GM23338 (cell line): ENCODE measurements at regions not wholly inside any gene's neighbourhood (a gene's known extent, or its start where the extent isn't known, plus 50 kb on each side); places are given as distances from the start of the nearest gene placed in this dataset.

Source experiments
- ATAC-seq: fragments of 200-7000 bp; cut with Tn5 transposase; 3 replicates; pipeline ENCODE4 v1.9.1; 2020
- DNase-seq: peaks from one replicate; pipeline ENCODE4 v3.0.0-alpha.2; 2015; ENCODE audit warnings: low spot score
- H2AFZ ChIP-seq: fragments of 200-600 bp; sonication (generic); 2 replicates; pipeline ENCODE4 v1.8.0; 2016; ENCODE audit warnings: antibody characterized with exemption, mild to moderate bottlenecking, moderate library complexity
- H3F3A ChIP-seq: fragments of 200-600 bp; sonication (generic); replicated peaks from 2 replicates; pipeline ENCODE4 v1.8.0; 2017; ENCODE audit warnings: antibody characterized with exemption, mixed run types, low read depth
- H3K27ac ChIP-seq: fragments of 200-600 bp; sonication (generic); 2 replicates; pipeline ENCODE4 v1.6.1; 2016; ENCODE audit warnings: low read depth
- H3K27me3 ChIP-seq: fragments of 200-600 bp; sonication (generic); 2 replicates; pipeline ENCODE4 v1.8.0; 2016; ENCODE audit warnings: mild to moderate bottlenecking, mixed run types, moderate library complexity; ENCODE audit not compliant: insufficient read depth
- H3K36me3 ChIP-seq: fragments of 200-600 bp; sonication (generic); 2 replicates; pipeline ENCODE4 v1.8.0; 2016; ENCODE audit warnings: mild to moderate bottlenecking; ENCODE audit not compliant: insufficient read depth
- H3K4me1 ChIP-seq: fragments of 200-600 bp; sonication (generic); 2 replicates; pipeline ENCODE4 v1.8.0; 2016; ENCODE audit warnings: mild to moderate bottlenecking, moderate library complexity; ENCODE audit not compliant: insufficient read depth
- H3K4me2 ChIP-seq: fragments of 200-600 bp; sonication (generic); 2 replicates; pipeline ENCODE4 v1.7.1; 2017; ENCODE audit warnings: mixed run types
- H3K4me3 ChIP-seq: fragments of 200-600 bp; sonication (generic); 2 replicates; pipeline ENCODE4 v1.6.1; 2016; ENCODE audit warnings: mixed run types
- H3K79me2 ChIP-seq: fragments of 200-600 bp; sonication (generic); replicated peaks from 2 replicates; pipeline ENCODE4 v1.8.0; 2017; ENCODE audit warnings: mild to moderate bottlenecking; ENCODE audit not compliant: insufficient read depth
- H3K9me2 ChIP-seq: fragments of 200-600 bp; sonication (generic); 2 replicates; pipeline ENCODE4 v1.8.0; 2017; ENCODE audit not compliant: insufficient read depth
- H4K20me1 ChIP-seq: fragments of 200-600 bp; sonication (generic); replicated peaks from 2 replicates; pipeline ENCODE4 v1.8.0; 2017; ENCODE audit warnings: mild to moderate bottlenecking; ENCODE audit not compliant: insufficient read depth
- H3K27ac Mint-ChIP-seq: 2 replicates; pipeline ENCODE4 v1.8.0; 2020; ENCODE audit warnings: inconsistent platforms, mild to moderate bottlenecking, moderate library complexity, mixed read lengths
- H3K27me3 Mint-ChIP-seq: 3 replicates; pipeline ENCODE4 v1.8.0; 2022; ENCODE audit warnings: low read depth, mild to moderate bottlenecking, moderate library complexity, mixed read lengths, inconsistent platforms; ENCODE audit not compliant: insufficient read depth, poor library complexity
- H3K36me3 Mint-ChIP-seq: 3 replicates; pipeline ENCODE4 v1.8.0; 2021; ENCODE audit warnings: low read depth, mild to moderate bottlenecking, inconsistent platforms, moderate library complexity, mixed read lengths
- H3K4me1 Mint-ChIP-seq: 3 replicates; pipeline ENCODE4 v1.8.0; 2020; ENCODE audit warnings: mild to moderate bottlenecking, inconsistent platforms, mixed read lengths
- H3K4me3 Mint-ChIP-seq: 3 replicates; pipeline ENCODE4 v1.8.0; 2021; ENCODE audit warnings: moderate library complexity, mild to moderate bottlenecking, inconsistent platforms, mixed read lengths
- H3K9me3 Mint-ChIP-seq: 3 replicates; pipeline ENCODE4 v1.8.0; 2020; ENCODE audit warnings: moderate library complexity, mild to moderate bottlenecking, inconsistent platforms, mixed read lengths
- CREB1 ChIP-seq: fragments of 250-450 bp; sonication (Bioruptor Pico); IDR thresholded peaks from 2 replicates; pipeline ENCODE4 v1.5.0; 2020; ENCODE audit warnings: low read depth, mild to moderate bottlenecking, moderate library complexity
- CTCF ChIP-seq, 2 experiments: fragments of 200-600 bp in 1 of 2; sonication (generic) in 1 of 2; conservative IDR thresholded peaks; 2 replicates each; pipeline versions ENCODE4 v1.5.1 to v1.6.1; 2016 to 2017; ENCODE audit warnings: antibody characterized with exemption in 2 of 2, low read depth in 2 of 2, mild to moderate bottlenecking in 2 of 2, moderate library complexity in 1 of 2
- ETS1 ChIP-seq: IDR thresholded peaks from 2 replicates; pipeline ENCODE4 v1.6.1; 2016; ENCODE audit warnings: antibody characterized with exemption
- EZH2 ChIP-seq: fragments of 200-600 bp; sonication (generic); IDR thresholded peaks from one replicate; pipeline ENCODE4 v1.8.0; 2017; ENCODE audit warnings: antibody characterized with exemption, mild to moderate bottlenecking, low read depth; ENCODE audit not compliant: unreplicated experiment
- EZH2phosphoT487 ChIP-seq: fragments of 200-600 bp; sonication (generic); IDR thresholded peaks from one replicate; pipeline ENCODE4 v1.8.1; 2018; ENCODE audit warnings: antibody characterized with exemption; ENCODE audit not compliant: unreplicated experiment
- JUNB ChIP-seq: IDR thresholded peaks from one replicate; pipeline ENCODE4 v1.6.1; 2016; ENCODE audit warnings: antibody characterized with exemption; ENCODE audit not compliant: unreplicated experiment
- NANOG ChIP-seq: IDR thresholded peaks from 2 replicates; pipeline ENCODE4 v1.6.1; 2016; ENCODE audit warnings: antibody characterized with exemption, borderline replicate concordance
- POLR2AphosphoS5 ChIP-seq: IDR thresholded peaks from 2 replicates; pipeline ENCODE4 v1.6.1; 2016; ENCODE audit warnings: antibody characterized with exemption, low read depth
- REST ChIP-seq: IDR thresholded peaks from one replicate; pipeline ENCODE4 v1.6.1; 2018; ENCODE audit warnings: antibody characterized with exemption; ENCODE audit not compliant: unreplicated experiment
- STAT1 ChIP-seq: IDR thresholded peaks from one replicate; pipeline ENCODE4 v1.6.1; 2016; ENCODE audit warnings: antibody characterized with exemption; ENCODE audit not compliant: unreplicated experiment
- ZNF114 ChIP-seq: fragments of 250-450 bp; sonication (Bioruptor Pico); IDR thresholded peaks from 2 replicates; pipeline ENCODE4 v1.5.0; 2020; ENCODE audit warnings: mild to moderate bottlenecking, moderate library complexity
- ZNF331 ChIP-seq: fragments of 250-450 bp; sonication (Bioruptor Pico); IDR thresholded peaks from 2 replicates; pipeline ENCODE4 v1.5.0; 2020; ENCODE audit warnings: low read depth, mild to moderate bottlenecking, moderate library complexity
- ZNF462 ChIP-seq: fragments of 250-450 bp; sonication (Bioruptor Pico); IDR thresholded peaks from 2 replicates; pipeline ENCODE4 v1.5.0; 2020; ENCODE audit warnings: mild to moderate bottlenecking, moderate library complexity

GRCh38 chr11:134736251-134736947 lies 324.4 kb upstream of the B3GAT1 start:
- ATAC-seq = no peak
- TF ChIP-seq CREB1 (no peak), ETS1 (no peak), ZNF114 (no peak), JUNB (no peak), EZH2 (no peak), EZH2phosphoT487 (no peak), POLR2AphosphoS5 (no peak), CTCF (conservative IDR thresholded peaks at IDR 0.05; ENCODE audit: low read depth in 2 of 2) (no peak), NANOG (no peak), REST (no peak), ZNF462 (CRISPR knock-in tag) (no peak), ZNF331 (CRISPR knock-in tag) (no peak), STAT1 (no peak)

More at GRCh38 chr11:134736251-134736947, 324.4 kb upstream of the B3GAT1 start:
- Mint-ChIP-seq H3K27me3 (peaks cover 7% of the 10 kb centered on the region), H3K4me3 (no peak overlapping the region), H3K4me1 (peaks cover 18% of the 10 kb centered on the region), H3K9me3 (no peaks in the 10 kb centered on the region), H3K36me3 (no peaks in the 10 kb centered on the region), H3K27ac (no peak overlapping the region)
- DNase-seq = no peak
- 0 out of 2 replicates have a peak, but pooled peaks cover 3% of the 10 kb centered on the region for H3F3A ChIP-seq
- no peak overlapping the region for H2AFZ ChIP-seq
- no peaks in the 10 kb centered on the region for H3K79me2 ChIP-seq
- no peak overlapping the region for H3K4me3 ChIP-seq
- no peak overlapping the region for H3K4me2 ChIP-seq
- H3K9me2 ChIP-seq = no peaks in the 10 kb centered on the region
- peaks cover 5% of the 10 kb centered on the region for H3K4me1 ChIP-seq
- H3K27me3 ChIP-seq = no peaks in the 10 kb centered on the region
- no peaks in the 10 kb centered on the region for H4K20me1 ChIP-seq
- no peaks in the 10 kb centered on the region for H3K36me3 ChIP-seq
- no peak overlapping the region for H3K27ac ChIP-seq
